GM06990 (cell line): ENCODE measurements at regions not wholly inside any gene's neighbourhood (a gene's known extent, or its start where the extent isn't known, plus 50 kb on each side); places are given as distances from the start of the nearest gene placed in this dataset.
A peak's percentile ranks its signal among the peaks of the same experiment; 100 is the strongest.

Source experiments
- DNase-seq: peaks from one replicate; pipeline ENCODE4 v3.0.0-alpha.2; 2011; ENCODE audit not compliant: insufficient read length; ENCODE audit errors: extremely low read depth
- H3K27me3 ChIP-seq: replicated peaks from 2 replicates; pipeline ENCODE4 v1.6.0; 2011; ENCODE audit warnings: low read length; ENCODE audit not compliant: control insufficient read depth, insufficient read depth
- H3K36me3 ChIP-seq: 2 replicates; pipeline ENCODE4 v1.5.1; 2011; ENCODE audit warnings: low read length; ENCODE audit not compliant: control insufficient read depth, insufficient read depth
- H3K4me3 ChIP-seq: replicated peaks from 2 replicates; pipeline ENCODE4 v1.5.1; 2011; ENCODE audit warnings: low read depth, mild to moderate bottlenecking, control low read depth, low read length
- CTCF ChIP-seq: IDR thresholded peaks from 2 replicates; pipeline ENCODE4 v1.5.1; 2011; ENCODE audit warnings: low read length, control low read depth, mild to moderate bottlenecking, inconsistent platforms; ENCODE audit not compliant: insufficient read depth, poor library complexity, severe bottlenecking

GRCh38 chr2:142180820-142181533 is 50.2 kb upstream of the LRP1B start:
- no peak overlapping the region for H3K4me3 ChIP-seq
- H3K36me3 ChIP-seq, result no peaks in the 10 kb centered on the region
- TF ChIP-seq CTCF, result peak; percentile 81
- no peak for DNase-seq
- no peaks in the 10 kb centered on the region for H3K27me3 ChIP-seq
